LNCAP (cell line): ENCODE measurements at regions not wholly inside any gene's neighbourhood (a gene's known extent, or its start where the extent isn't known, plus 50 kb on each side); places are given as distances from the start of the nearest gene placed in this dataset.

Experiments
- TF ChIP-seq, protein P1 (sequence below): fragments of 450-650 bp; IDR thresholded peaks from 2 replicates; pipeline ENCODE4 v1.5.1; 2017; ENCODE audit warnings: mild to moderate bottlenecking

DNA sequence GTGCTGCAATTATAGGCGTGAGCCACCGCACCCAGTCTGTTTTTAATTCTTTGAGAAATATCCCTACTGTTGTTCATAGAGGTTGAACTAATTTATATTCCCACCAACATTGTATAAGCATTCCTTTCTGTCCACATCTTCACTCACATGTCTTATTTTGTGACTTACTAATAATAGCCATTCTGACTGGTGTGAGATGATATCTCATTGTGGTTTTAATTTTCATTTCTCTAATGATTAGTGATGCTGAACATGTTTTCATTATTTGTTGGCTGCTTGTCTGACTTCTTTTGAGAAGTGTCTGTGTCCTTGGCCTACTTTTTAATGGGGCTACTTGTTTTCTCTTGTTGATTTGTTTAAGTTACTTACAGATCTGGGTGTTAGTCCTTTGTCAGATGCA lies 310.9 kb upstream of the MAOA start:
- TF ChIP-seq, protein P1, sequence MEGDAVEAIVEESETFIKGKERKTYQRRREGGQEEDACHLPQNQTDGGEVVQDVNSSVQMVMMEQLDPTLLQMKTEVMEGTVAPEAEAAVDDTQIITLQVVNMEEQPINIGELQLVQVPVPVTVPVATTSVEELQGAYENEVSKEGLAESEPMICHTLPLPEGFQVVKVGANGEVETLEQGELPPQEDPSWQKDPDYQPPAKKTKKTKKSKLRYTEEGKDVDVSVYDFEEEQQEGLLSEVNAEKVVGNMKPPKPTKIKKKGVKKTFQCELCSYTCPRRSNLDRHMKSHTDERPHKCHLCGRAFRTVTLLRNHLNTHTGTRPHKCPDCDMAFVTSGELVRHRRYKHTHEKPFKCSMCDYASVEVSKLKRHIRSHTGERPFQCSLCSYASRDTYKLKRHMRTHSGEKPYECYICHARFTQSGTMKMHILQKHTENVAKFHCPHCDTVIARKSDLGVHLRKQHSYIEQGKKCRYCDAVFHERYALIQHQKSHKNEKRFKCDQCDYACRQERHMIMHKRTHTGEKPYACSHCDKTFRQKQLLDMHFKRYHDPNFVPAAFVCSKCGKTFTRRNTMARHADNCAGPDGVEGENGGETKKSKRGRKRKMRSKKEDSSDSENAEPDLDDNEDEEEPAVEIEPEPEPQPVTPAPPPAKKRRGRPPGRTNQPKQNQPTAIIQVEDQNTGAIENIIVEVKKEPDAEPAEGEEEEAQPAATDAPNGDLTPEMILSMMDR: no peak

DNA sequence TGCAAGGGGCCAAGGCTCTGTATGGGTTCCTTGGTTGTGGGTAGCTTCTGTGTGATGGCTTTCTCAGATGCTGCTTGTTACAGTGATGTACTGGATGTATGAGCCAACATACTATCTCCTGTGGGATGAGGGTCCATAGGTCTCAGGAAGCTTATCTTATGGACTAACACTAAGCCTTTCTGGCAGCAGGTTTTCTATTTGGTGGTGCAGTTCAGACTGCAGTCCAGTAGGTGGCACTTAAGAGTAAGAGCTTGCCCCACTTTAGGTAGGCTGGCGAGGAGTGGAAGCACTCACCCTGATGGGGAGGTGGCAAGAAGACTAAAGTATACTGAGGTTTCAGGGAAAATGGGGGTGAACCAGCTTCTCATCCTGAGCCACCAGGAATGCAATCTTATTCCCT lies 306.7 kb upstream of the MAOA start:
- TF ChIP-seq, protein P1: peak; percentile 63

- TF ChIP-seq, protein P1: no peak
Measured at GRCh38 chrX:43350935-43351334, 305.2 kb upstream of the MAOA start.

GRCh38 chrX:43357741-43358140 lies 298.4 kb upstream of the MAOA start:
- TF ChIP-seq, protein P1: no peak

DNA sequence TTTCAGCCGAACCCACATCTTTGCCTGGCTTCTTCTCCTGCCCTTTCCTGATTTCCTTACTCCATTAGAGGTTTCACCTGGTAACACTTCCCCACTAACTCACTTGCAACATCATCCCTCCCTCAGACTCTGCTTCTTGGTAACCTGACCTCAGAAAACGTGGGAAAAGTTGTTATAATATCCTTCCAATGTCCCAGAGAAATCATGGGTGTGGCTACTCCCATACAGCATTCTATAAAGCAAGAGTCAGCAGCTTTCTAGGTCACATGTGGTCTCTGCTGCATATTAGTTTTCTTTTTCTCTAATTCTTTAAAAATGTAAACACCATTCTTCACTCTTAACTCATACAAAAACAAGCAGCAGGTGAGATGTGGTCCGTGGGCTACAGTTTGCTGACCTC lies 283.1 kb upstream of the MAOA start:
- TF ChIP-seq, protein P1: no peak

- TF ChIP-seq, protein P1: no peak
Measured at GRCh38 chrX:43375136-43375535, 281.0 kb upstream of the MAOA start.

- TF ChIP-seq, protein P1: no peak
Measured at GRCh38 chrX:43380704-43381103, 275.4 kb upstream of the MAOA start.

DNA sequence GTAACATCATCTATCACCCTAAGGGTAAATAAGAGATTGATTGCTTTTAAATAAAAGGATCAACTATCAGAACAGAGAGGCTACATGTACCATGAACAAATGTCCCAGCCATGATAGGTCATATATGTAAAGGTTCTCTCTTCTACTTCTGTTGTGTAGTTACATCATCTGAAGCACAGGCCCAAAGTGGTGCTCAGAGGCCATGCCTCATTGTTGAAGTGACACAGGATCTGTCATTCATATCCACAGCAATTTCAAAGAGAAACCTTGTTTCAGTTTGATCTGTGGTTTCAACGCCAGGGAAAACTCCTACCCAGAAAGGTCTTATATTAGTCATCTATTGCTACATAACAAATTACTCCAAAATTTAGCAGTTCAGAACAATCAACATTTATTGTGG lies 269.2 kb upstream of the MAOA start:
- TF ChIP-seq, protein P1: no peak
